ENCODE measurements at regions not wholly inside any gene's neighbourhood (a gene's known extent, or its start where the extent isn't known, plus 50 kb on each side); places are given as distances from the start of the nearest gene placed in this dataset.

- TF ChIP-seq, protein P1, sequence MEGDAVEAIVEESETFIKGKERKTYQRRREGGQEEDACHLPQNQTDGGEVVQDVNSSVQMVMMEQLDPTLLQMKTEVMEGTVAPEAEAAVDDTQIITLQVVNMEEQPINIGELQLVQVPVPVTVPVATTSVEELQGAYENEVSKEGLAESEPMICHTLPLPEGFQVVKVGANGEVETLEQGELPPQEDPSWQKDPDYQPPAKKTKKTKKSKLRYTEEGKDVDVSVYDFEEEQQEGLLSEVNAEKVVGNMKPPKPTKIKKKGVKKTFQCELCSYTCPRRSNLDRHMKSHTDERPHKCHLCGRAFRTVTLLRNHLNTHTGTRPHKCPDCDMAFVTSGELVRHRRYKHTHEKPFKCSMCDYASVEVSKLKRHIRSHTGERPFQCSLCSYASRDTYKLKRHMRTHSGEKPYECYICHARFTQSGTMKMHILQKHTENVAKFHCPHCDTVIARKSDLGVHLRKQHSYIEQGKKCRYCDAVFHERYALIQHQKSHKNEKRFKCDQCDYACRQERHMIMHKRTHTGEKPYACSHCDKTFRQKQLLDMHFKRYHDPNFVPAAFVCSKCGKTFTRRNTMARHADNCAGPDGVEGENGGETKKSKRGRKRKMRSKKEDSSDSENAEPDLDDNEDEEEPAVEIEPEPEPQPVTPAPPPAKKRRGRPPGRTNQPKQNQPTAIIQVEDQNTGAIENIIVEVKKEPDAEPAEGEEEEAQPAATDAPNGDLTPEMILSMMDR (conservative IDR thresholded peaks at IDR 0.05; ENCODE audit: low read depth, low read length), result no peak
- peak; percentile 70 for DNase-seq (ENCODE audit: low read depth)
- no peak overlapping the region for H3K4me3 ChIP-seq (ENCODE audit: low read depth, low read length)
These were observed 327.4 kb downstream of the SHQ1 start for GRCh38 chr3:72520690-72521308.

GRCh38 chr3:72519946-72520604 is 328.2 kb downstream of the SHQ1 start:
- H3K4me3 ChIP-seq (ENCODE audit: low read depth, low read length), result no peak overlapping the region
- TF ChIP-seq, protein P1 (conservative IDR thresholded peaks at IDR 0.05; ENCODE audit: low read depth, low read length), result no peak
- no peak for DNase-seq (ENCODE audit: low read depth)

- TF ChIP-seq, protein P1 (conservative IDR thresholded peaks at IDR 0.05; ENCODE audit: low read depth, low read length), result no peak
- H3K4me3 ChIP-seq (ENCODE audit: low read depth, low read length), result no peak overlapping the region
- DNase-seq (ENCODE audit: low read depth), result no peak
These were observed 330.3 kb downstream of the SHQ1 start for GRCh38 chr3:72517921-72518424.

DNA sequence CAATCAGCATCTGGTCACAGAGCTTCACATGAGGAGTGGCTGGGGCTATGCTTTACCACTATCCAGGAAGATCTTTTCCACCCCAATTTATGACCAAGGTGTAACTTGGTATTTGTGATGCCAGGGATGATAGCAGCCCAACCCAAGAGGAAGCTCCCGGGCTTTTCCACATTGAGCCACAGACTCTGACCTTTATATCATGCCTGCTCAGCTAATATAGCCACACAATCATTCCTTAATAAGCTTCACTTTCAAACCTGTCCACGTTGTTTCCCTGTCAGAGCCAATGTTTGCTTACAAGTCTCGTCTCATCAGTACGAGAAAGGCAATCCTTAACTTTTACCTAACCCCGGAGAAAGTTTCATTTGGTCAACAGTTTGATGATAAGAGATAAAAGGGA is 330.9 kb downstream of the SHQ1 start:
- TF ChIP-seq, protein P1 (conservative IDR thresholded peaks at IDR 0.05; ENCODE audit: low read depth, low read length), result no peak
- DNase-seq (ENCODE audit: low read depth), result no peak
- H3K4me3 ChIP-seq (ENCODE audit: low read depth, low read length), result no peak overlapping the region

DNA sequence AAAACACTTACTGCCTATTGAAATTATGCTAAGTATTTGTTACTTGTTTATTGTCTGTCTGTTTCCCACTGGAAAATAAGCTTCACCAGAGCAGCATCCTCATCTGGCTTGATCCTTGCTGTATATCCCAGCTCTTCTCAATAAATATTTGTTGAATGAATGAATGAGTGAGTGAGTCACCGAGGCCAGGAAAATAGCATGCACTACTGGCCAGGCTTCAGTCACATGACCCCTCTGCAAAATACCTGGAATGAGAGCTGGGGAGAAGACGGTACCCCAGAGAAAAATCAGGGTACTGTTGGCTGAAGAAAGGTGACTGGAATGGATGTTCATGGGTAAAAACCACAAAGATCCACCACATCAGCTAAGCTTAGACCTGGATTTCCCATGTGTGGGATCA is 331.9 kb downstream of the SHQ1 start:
- TF ChIP-seq, protein P1 (conservative IDR thresholded peaks at IDR 0.05; ENCODE audit: low read depth, low read length), result no peak
- no peak for DNase-seq (ENCODE audit: low read depth)
- H3K4me3 ChIP-seq (ENCODE audit: low read depth, low read length), result no peak overlapping the region

GRCh38 chr3:72515941-72516340 is 332.3 kb downstream of the SHQ1 start:
- H3K4me3 ChIP-seq (ENCODE audit: low read depth, low read length), result no peak overlapping the region
- TF ChIP-seq, protein P1 (conservative IDR thresholded peaks at IDR 0.05; ENCODE audit: low read depth, low read length), result no peak
- no peak for DNase-seq (ENCODE audit: low read depth)

DNA sequence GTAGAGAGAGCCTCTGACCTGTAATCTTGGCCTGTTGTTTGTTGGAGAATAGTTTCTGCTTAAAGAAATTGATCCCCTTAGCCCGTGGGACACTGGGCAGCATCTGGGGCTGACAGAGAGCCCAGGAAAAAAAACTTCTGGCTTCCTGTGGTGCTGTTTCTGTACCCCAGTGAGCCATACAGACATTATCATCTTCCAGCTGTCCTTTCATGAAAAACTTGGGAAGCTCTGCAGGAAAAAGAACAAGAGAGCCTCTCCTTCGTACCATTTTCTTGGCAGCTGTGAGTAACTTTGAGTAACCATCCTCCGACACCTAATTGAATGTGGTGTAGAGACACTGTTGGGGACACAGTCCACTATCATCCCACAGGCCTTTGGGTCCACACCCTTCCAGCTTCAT is 333.0 kb downstream of the SHQ1 start:
- no peak for DNase-seq (ENCODE audit: low read depth)
- TF ChIP-seq, protein P1 (conservative IDR thresholded peaks at IDR 0.05; ENCODE audit: low read depth, low read length), result no peak
- H3K4me3 ChIP-seq (ENCODE audit: low read depth, low read length), result no peak overlapping the region
